ENCODE measurements at regions not wholly inside any gene's neighbourhood (a gene's known extent, or its start where the extent isn't known, plus 50 kb on each side); places are given as distances from the start of the nearest gene placed in this dataset.

DNA sequence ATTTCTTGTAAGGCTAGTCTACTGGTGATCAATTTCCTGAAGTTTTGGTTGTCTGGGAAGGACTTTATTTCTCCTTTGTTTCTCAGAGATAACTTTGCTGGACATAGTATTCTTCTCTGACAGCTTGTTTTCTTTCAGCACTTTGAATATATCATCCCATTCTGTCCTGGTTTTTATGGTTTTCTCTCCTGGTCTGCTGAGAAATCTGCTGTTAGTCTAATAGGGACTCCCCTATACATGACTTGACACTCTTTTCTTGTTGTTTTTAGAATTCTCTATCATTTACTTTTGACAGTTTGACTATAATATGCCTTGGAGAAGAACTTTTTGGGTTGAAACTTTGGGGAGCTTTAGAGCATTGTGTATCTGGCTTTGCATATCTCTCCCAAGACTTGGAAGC lies 112.5 kb downstream of the PRL start:
- TF ChIP-seq, protein P1, sequence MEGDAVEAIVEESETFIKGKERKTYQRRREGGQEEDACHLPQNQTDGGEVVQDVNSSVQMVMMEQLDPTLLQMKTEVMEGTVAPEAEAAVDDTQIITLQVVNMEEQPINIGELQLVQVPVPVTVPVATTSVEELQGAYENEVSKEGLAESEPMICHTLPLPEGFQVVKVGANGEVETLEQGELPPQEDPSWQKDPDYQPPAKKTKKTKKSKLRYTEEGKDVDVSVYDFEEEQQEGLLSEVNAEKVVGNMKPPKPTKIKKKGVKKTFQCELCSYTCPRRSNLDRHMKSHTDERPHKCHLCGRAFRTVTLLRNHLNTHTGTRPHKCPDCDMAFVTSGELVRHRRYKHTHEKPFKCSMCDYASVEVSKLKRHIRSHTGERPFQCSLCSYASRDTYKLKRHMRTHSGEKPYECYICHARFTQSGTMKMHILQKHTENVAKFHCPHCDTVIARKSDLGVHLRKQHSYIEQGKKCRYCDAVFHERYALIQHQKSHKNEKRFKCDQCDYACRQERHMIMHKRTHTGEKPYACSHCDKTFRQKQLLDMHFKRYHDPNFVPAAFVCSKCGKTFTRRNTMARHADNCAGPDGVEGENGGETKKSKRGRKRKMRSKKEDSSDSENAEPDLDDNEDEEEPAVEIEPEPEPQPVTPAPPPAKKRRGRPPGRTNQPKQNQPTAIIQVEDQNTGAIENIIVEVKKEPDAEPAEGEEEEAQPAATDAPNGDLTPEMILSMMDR (IDR thresholded peaks at IDR 0.05; ENCODE audit: borderline replicate concordance, extremely low read depth, low read length, poor library complexity, severe bottlenecking): no peak
- no peak for TF ChIP-seq EZH2 (IDR thresholded peaks at IDR 0.05; ENCODE audit: borderline replicate concordance, low read depth, low read length, severe bottlenecking)
